ENCODE measurements at regions not wholly inside any gene's neighbourhood (a gene's known extent, or its start where the extent isn't known, plus 50 kb on each side); places are given as distances from the start of the nearest gene placed in this dataset.

- TF ChIP-seq PATZ1 (CRISPR knock-in tag; IDR thresholded peaks at IDR 0.05; ENCODE audit: borderline replicate concordance) = no peak
- no peak for TF ChIP-seq ZNF70 (CRISPR knock-in tag; IDR thresholded peaks at IDR 0.05)
- TF ChIP-seq ISL1 (CRISPR knock-in tag; IDR thresholded peaks at IDR 0.05) = no peak
- no peak for TF ChIP-seq GLIS3 (CRISPR knock-in tag; IDR thresholded peaks at IDR 0.05)
- TF ChIP-seq BACH2 (CRISPR knock-in tag; IDR thresholded peaks at IDR 0.05; ENCODE audit: borderline replicate concordance) = no peak
Measured at GRCh38 chr6:153817173-153817572, 221.9 kb upstream of the OPRM1 start.
